ENCODE measurements at regions not wholly inside any gene's neighbourhood (a gene's known extent, or its start where the extent isn't known, plus 50 kb on each side); places are given as distances from the start of the nearest gene placed in this dataset.

GRCh38 chr2:222993920-222994650, 57.9 kb upstream of the KCNE4 start:
- peak; percentile 97 for DNase-seq (ENCODE audit: low spot score)

DNA sequence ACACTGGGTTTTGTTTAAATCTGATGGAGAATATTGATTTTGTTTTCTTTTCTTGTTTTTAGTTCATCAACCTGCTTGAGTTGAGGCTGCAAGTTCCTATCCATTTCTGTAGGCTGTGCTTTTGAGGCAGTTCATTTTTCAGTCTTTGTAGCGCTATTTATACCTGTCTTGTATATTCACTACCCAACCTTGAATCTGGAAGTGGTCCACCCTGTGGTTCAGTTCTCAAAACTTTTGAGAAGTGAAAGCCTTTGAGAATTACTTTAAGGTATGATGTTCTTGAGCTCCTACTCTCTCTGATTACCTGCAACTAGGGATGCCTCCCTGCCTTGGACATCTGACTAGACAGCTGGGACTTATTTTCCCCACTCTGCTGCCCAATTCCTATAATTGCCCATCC, 53.5 kb upstream of the KCNE4 start:
- DNase-seq (ENCODE audit: low spot score), result no peak

GRCh38 chr2:223000872-223001796, 50.9 kb upstream of the KCNE4 start:
- no peak for DNase-seq (ENCODE audit: low spot score)

DNA sequence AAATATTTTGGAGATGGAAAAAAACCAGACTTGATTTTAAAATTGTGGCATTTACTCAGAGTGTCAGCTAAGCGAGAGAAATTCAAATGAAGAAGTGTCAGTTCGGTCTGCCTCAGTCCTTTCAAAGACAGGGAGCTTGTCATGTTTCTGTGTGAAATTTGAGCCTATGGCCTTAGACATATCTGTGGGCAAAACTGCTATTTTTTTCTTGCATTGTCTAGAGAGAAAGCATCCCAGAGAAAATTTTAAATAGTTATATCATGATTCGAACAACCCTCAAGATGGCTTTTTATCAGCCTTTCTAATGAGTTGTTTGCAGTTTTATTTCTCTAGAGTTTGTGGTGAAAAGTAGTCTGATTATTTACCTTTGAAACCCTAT, 50.2 kb upstream of the KCNE4 start:
- DNase-seq (ENCODE audit: low spot score), result no peak

All from pons (tissue), 1 donor.